ENCODE measurements at regions not wholly inside any gene's neighbourhood (a gene's known extent, or its start where the extent isn't known, plus 50 kb on each side); places are given as distances from the start of the nearest gene placed in this dataset.

DNA sequence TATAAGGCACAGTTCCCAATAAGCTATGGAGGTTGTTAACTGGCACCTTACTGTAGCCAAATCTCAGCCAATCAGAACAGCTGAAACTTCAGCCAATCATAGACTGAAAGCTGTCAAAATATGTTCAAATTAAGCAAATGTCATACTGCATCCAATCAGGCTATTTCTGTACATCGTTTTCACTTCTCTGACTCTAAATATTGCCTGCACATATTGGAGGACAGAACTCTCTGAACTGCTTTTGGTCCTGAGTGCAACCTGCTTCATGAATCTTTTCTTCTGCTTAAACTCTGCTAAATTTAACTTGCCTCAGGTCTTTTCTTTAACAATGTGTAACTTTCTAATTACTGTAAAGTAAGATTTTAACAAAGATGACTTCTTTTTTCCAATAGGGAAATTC lies 1198.9 kb upstream of the PCDH7 start:
- TF ChIP-seq ARNT (IDR thresholded peaks at IDR 0.05) (no peak), BHLHE40 (IDR thresholded peaks at IDR 0.05; ENCODE audit: borderline replicate concordance) (no peak), SP1 (IDR thresholded peaks at IDR 0.05) (no peak), FOXK2 (IDR thresholded peaks at IDR 0.05) (no peak), FOXM1 (IDR thresholded peaks at IDR 0.05; ENCODE audit: borderline replicate concordance) (no peak), NFRKB (IDR thresholded peaks at IDR 0.05) (no peak), ELF4 (IDR thresholded peaks at IDR 0.05) (no peak)

Measured in HEK293T (cell line).